GM18861 (cell line): ENCODE measurements at regions not wholly inside any gene's neighbourhood (a gene's known extent, or its start where the extent isn't known, plus 50 kb on each side); places are given as distances from the start of the nearest gene placed in this dataset.
"Not testable (repeated sequence)": the region's sequence is repeated elsewhere in the genome, so short reads cannot be mapped to it uniquely, and the experiment has no call there.

Source experiments
- ATAC-seq: cut with Tn5 transposase; IDR thresholded peaks from one replicate; pipeline ENCODE4 v1.9.1; 2021; ENCODE audit not compliant: unreplicated experiment

DNA sequence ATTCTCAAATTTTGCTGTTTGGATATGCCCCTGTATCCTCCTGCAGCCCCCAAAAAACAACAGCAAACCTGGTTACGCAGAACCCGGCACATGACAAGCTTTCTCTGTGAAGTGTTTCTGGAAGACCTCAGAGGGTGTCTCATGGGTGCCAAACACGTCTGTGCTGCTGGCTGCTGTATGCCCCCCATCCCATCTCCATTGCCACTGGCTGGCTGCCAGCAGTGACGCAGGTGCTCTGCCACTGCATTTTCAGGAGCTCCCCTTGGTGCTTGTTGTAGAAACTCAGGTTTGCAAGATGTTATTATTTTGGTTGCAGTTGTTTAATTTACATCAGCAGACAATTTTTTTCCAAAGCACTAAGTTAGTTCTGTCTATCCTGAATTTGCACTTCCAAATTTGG lies 166.4 kb upstream of the FANCL start:
- no peak for ATAC-seq

DNA sequence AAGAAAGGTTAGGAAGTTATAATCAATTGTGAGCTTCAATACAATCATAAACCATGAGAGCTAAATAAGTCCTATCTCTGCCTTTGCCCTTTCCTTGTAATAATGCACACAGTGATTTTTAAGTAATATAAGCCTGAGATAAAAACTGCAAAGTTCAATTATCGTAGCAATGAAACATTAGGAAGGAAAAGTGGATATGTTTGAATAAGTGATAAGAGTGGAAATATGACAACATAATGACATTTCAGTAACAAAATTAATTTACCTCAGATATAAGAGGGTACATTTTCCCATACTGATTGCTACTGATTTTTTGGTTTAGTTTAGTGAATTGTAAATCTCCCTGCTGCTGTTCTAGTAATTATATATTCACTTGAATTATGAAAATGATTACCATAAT lies 164.2 kb upstream of the FANCL start:
- no peak for ATAC-seq

DNA sequence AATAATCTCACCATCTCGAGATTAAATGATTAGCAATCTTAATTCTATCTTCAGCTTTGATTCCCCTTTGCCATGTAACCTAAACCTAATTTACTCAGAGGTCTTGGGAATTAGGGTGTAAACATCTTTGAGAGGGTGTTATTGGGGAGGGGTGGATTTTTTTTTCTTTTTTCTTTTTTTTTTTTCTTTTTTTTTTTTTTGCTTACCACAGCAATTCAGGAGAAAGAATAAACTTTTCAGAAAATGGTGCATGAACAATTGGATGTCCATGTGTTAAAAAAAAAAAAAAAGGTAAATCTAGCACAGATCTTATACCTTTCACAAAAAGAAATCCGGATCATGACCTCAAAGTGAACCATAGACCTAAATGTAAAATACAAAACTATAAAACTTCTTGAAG lies 160.8 kb upstream of the FANCL start:
- ATAC-seq, result no peak

DNA sequence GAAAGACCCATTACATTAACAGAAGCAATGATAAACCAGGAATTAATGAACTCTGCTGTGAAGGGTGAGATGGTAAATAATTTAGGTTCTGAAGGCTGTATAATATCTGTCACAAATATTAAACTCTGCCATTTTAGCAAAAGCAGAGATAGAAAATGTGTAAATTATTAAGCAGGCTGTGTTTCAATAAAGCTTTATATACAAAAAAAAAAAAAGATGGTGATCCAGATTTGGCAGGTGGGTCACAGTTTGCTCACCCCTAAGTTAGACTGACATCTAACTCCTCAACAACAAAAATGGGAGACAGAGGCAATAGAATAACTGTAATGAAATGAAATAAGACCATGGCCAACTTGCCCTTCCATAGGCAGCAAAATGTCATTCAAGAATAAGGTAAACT lies 157.3 kb upstream of the FANCL start:
- ATAC-seq, result no peak

DNA sequence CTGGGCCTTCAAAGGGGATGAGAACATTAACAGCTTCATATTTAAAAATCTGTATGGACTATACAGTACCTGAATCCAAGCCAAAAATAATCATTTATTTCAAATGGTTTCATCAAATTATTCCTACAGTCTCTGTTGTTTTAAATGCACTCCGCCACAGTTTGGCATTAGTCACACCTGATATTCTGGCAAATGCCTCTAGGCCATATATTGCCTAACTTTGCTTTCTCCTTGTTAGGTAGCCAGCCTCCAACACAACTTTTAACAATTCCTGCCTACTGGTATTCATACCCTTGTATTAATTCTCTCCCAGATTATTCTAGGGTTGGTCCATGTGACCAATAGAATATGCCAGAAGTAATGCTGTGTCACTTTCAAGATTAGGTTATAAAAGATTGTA lies 146.6 kb upstream of the FANCL start:
- no peak for ATAC-seq

DNA sequence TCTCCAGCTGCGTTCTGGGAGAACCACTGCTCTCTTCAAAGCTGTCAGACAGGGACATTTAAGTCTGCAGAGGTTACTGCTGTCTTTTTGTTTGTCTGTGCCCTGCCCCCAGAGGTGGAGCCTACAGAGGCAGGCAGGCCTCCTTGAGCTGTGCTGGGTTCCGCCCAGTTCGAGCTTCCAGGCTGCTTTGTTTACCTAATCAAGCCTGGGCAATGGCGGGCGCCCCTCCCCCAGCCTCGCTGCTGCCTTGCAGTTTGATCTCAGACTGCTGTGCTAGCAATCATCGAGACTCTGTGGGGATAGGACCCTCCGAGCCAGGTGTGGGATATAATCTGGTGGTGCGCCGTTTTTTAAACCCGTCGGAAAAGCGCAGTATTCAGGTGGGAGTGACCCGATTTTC lies 145.8 kb upstream of the FANCL start:
- ATAC-seq, result not testable (repeated sequence)

DNA sequence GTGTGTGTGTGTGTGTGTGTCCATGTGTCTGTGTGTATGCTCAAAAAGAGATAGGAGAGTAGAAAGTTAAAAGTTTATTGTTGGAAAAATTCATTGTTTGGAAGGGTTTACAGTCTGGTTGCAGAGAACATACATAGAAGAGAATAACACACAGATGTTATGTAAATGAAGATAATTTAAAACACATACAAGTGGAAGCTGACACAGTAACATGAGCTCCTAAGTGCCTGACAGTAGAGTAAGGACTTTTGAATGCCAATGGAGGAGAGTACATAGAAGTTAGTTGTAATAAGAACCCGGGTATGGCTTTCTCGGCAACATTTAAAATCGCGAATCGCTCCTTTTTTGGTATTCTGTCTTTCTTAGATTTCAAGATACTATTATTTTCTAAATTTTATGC lies 137.0 kb upstream of the FANCL start:
- ATAC-seq, result no peak

DNA sequence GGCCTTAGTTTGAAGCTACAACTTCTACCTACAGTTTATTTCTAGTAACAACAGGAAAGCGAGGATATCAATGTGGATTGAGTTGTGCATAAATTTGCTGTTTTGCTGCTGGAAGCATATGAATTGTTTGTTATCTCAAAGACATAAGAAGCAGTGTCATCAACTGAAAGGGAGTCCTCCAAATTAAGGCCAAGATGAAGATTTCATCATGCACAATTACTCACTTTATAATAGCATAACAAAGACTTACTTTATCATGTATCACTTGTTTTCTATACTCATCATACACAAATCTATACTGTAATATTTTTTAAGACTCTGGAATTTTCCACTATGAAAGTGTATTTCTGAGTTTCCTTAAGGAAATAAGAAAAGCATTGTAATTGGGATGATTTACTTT lies 136.1 kb upstream of the FANCL start:
- no peak for ATAC-seq

DNA sequence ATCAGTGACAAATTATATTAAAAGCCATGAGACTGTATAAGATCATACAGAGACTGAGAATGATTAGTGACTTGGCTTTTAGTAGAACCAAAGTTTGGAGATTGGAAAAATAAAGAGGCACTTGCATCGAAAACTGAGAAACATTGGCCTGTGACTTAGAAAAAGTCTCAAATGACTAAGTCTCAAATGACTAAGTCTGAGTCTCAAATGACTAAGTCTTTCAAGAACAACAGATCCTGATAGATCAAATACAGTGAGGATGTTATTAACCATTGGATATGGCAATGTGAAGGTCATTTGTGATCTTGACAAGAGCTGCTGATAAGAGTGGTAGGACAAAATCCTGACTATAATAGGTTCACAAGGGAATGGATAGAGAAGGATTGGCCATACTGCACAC lies 135.5 kb upstream of the FANCL start:
- ATAC-seq, result no peak

DNA sequence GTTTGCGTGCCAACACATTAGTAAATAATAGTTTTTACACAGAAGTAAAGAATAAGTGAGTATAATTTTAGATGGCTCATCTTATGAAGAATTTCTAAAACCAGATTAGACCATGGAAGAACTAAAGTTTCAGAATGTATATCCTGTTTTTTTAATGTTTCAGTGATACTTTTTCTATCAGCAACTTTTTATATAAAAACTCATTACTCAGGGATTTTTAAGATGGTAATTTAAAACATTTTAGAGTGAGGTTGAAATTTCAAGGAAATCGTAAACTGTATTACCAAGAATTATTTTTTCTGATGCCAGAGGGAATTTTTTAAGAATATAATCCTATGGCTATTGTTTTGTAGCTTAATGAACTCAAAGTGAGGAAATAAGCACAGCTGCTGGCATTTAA lies 128.5 kb upstream of the FANCL start:
- no peak for ATAC-seq

DNA sequence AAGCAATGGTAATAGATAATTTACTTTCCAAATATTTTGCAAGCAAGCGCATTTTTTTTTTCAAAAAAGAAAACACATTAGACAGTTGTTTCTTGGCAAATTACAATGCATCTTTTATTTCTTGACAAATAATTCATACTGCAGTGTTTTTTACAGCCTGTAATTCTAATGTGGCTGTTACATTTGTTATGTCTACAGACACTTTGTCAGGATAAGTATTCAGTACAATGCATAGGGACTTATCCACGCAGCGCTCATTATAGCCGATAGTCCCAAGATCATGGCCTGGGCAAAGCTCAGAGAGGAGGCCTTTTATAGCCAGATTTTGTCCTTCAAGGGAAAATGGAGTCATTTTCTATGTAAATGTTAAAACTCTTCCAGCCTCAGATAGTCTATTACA lies 123.0 kb upstream of the FANCL start:
- ATAC-seq, result no peak

DNA sequence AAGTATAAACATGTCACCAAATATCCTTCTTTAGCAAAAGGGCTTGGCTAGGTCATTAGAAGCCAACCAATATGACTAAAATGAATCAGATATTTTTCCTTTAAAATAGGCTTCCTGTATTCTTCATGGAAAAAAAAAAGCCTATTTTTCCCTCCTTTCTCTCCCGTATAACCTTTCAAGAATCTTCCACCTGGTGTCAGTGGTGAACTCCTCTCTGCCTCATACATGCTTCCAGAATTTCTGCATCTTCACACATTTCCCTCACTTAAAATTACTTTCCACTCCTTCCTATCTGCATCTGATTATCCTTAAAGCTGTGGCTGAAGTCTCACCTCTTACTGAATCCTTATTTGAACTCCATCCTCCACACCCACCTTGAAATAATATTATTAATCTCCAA lies 116.9 kb upstream of the FANCL start:
- ATAC-seq, result no peak

DNA sequence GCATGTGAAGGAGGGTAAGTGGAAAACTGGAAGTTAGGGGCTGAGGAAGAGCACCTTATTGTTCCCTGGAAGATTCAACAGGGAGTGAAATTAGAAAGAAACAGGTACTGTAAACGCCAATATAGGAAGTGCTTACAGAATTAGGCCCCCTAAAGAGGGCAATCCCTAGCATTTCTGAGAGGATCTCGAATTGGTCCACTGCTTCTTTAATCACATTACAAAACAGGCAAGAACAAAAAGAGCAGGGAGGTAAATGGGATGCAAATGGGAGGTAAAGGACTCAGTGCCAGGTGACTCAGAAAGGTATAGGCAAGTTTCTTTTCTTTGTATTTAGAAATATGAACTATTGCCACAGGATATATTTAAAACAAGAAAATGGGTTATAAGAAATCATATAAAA lies 116.4 kb upstream of the FANCL start:
- no peak for ATAC-seq

DNA sequence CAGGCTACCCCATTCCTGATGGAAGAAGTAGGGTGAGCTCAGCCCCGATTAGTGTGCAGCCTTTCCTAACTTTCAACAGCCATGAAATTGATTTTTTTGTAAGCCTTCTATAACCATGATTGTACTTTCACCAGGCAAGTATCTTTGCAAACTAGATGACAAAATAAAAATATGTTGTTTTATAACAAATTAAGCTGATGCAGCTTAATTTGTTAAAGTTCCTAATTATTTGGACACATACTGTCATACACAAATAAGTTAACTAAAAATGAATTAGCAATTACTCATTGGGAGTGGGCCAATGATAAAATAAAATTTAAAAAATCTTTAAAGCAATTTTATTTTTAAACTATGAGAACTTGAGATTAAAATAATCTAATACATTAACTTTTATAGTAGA lies 113.1 kb upstream of the FANCL start:
- no peak for ATAC-seq

DNA sequence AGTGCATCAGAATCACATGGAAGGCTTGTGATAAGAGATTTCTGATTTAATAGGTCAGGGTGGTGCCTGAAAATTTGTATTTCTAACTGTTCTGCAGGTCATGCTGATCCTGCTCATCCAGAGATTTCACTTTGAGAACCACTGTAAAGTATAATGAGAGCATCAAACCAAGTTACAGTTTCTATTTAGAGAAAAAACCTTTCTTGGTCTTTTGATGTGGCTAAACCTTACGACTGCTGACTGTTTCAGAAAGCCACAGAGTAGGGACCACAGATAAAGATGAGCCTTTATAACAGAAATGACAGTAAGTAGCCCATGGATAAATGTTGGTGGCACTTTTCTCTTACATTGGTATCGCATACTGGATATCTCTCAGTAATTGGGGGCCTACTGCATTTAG lies 109.4 kb upstream of the FANCL start:
- ATAC-seq, result peak; percentile 82

DNA sequence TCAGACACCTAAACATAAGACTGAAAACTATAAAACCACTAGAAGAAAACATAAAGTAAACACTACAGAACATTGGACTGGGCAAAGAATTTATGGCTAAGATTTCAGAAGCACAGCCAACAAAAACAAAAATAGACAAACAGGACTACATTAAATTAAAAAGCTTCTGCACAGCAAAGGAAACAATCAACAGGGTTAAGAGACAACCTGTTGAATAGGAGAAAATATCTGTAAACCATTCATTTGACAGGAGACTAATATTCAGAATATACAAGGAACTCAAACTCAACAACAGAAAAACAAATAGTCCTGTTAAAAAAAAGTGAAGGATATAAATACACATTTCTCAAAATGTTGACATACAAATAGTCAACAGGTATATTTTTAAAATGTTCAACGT lies 106.7 kb upstream of the FANCL start:
- ATAC-seq, result no peak

DNA sequence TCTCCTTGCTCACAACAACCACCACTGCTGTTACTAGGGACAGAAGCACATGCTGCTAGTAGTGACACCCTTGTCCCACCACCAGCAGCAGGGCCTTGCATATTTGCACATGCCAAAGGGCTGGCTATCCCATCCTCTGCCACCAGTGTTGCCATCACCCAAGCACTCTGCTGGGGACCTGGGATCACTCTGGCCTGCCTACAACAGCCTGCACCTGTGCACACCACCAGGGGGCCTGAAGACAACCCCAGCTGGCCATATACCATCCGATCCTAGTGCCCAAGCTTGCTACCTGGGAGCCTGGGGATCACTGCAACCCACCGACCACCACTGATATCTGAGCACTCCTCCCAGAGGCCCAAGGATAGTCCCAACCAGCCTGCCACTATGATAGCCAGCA lies 99.9 kb upstream of the FANCL start:
- no peak for ATAC-seq

DNA sequence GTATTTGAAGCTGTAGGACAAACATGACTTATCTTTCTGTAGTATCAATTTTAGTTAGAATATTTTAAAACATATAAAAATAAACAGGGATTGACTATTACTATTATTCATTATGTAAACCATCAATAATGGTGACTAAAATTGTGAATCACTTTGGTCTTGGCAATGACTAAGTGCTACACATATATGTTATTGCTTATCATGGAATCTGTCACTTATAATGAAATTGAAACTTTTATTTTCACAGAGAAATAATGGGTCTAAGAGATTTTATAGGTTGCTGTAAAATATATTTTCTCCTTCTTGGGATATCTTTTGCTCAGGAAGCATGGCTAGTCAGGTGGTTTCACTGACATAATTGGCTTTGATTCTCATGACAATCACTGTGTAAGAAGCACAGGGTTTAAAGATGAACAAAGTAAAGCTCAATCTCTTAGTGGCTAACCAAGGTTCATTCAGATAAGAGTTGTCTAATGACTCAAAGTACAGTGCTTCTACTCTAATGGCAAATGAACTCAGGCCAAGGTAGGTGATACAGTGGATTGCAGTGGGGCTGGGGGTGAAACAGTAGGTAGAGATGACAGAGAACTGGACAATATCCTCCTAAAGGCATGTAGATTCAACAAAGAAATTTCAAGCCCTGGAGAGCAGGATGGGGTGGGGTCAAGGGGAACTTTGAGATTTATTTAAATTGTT lies 98.6 kb upstream of the FANCL start:
- ATAC-seq, result no peak

DNA sequence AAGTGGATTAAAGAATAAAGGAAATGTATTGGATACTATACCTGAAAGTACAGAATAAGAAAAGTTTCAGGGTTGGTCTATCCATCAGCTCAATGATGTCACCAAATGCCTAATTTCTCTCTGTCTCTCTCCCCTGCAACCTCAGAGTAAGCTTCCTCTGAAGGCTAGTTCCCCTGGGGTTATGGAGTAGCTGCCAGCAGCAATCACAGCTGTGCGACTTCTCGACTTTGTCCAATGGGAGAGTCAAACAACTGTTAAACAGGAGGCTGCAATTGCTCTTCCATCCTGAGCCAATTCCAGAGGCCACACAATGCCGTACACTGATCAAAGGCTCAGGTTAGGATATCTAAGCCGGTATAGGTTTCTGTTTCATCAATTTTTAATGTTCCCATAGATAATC lies 95.3 kb upstream of the FANCL start:
- ATAC-seq, result no peak

DNA sequence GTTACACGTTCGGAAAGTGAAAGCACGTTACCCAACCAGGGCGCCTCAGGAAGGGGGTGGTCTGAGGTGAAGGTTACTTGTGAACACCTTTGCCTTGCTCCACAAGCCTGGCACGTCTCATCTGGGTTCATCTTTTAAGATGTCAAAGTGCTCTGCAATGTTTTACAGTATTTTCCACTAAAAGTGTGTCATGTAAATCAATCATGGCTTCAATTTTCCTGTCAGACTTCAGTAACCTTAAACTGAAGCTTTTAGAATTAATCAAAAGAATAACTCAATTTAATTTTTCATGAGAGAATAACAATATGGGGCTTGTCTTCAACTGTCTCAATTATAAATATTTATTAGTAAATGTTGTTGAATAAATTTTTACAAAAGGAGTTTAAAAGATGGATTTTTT lies 93.3 kb upstream of the FANCL start:
- ATAC-seq, result no peak

DNA sequence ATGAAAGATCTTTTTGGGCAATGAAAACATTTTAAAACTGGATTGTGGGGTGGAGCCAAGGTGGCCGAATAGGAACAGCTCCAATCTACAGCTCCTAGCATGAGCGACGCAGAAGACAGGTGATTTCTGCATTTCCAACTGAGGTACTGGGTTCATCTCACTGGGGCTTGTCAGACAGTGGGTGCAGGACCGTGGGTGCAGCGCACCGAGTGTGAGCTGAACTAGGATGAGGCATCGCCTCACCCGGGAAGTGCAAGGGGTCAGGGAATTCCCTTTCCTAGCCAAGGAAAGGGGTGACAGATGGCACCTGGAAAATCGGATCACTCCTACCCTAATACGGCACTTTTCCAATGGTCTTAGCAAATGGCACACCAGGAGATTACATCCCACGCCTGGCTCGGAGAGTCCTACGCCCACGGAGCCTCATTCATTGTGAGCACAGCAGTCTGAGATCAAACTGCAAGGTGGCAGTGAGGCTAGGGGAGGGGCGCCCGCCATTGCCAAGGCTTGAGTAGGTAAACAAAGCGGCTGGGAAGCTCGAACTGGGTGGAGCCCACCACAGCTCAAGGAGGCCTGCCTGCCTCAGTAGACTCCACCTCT lies 84.3 kb upstream of the FANCL start:
- not testable (repeated sequence) for ATAC-seq

DNA sequence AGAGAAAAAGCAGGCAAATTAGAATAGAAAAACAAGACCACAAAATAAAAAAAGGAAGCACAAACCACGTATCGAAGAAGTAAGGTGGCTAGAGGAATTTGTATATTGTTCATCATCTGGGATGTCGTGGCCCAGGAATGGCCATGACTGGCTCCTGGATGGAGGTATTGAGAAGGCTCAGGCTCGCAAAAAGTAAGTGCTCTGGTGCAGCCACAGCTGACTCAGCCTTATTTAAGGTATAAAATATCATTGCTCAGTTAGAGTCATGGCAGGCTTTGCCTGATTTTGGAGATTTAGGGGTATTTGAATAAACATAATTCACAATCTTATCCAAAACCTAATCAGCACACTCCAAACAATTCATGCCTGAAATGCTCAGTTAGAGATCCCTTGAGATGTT lies 78.4 kb upstream of the FANCL start:
- ATAC-seq, result no peak

DNA sequence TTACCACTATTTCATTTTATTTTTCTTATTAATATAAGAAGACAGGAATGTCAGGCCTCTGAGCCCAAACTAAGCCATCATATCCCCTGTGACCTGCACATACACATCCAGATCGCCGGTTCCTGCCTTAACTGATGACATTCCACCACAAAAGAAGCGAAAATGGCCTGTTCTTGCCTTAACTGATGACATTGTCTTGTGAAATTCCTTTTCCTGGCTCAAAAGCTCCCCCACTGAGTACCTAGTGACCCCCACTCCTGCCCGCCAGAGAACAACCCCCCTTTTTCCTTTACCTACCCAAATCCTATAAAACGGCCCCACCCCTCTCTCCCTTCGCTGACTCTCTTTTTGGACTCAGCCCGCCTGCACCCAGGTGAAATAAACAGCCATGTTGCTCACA lies 77.8 kb upstream of the FANCL start:
- ATAC-seq, result not testable (repeated sequence)
